Choroid plexus epithelial cell (primary cell): ENCODE measurements at regions not wholly inside any gene's neighbourhood (a gene's known extent, or its start where the extent isn't known, plus 50 kb on each side); places are given as distances from the start of the nearest gene placed in this dataset.

Experiments used
- DNase-seq: peaks from one replicate; pipeline ENCODE4 v3.0.0-alpha.2; 2010; ENCODE audit warnings: low read depth
- H3K4me3 ChIP-seq: 2 replicates; pipeline ENCODE4 v1.5.1; 2011; ENCODE audit warnings: low read depth, mild to moderate bottlenecking, control low read depth, low read length, moderate library complexity
- CTCF ChIP-seq: conservative IDR thresholded peaks from 2 replicates; pipeline ENCODE4 v1.5.1; 2011; ENCODE audit warnings: low read depth, mild to moderate bottlenecking, control low read depth, inconsistent platforms, low read length, moderate library complexity

- TF ChIP-seq CTCF = no peak
- no peak for DNase-seq
Measured at GRCh38 chr20:7308163-7308562, 540.7 kb downstream of the BMP2 start.

GRCh38 chr20:7313047-7313446 is 545.6 kb downstream of the BMP2 start:
- H3K4me3 ChIP-seq = no peak overlapping the region
- no peak for DNase-seq
- TF ChIP-seq CTCF = no peak

More at GRCh38 chr20:7308163-7308562, 540.7 kb downstream of the BMP2 start:
- H3K4me3 ChIP-seq = no peak overlapping the region

- no peak for TF ChIP-seq CTCF
- no peak overlapping the region for H3K4me3 ChIP-seq
- no peak for DNase-seq
Measured at GRCh38 chr20:7323957-7324356, 556.5 kb downstream of the BMP2 start.

GRCh38 chr20:7327810-7328209 is 560.3 kb downstream of the BMP2 start:
- no peak for DNase-seq
- no peak for TF ChIP-seq CTCF
- no peak overlapping the region for H3K4me3 ChIP-seq

- DNase-seq = no peak
- no peak for TF ChIP-seq CTCF
- no peak overlapping the region for H3K4me3 ChIP-seq
Measured at GRCh38 chr20:7330850-7331249, 563.4 kb downstream of the BMP2 start.

GRCh38 chr20:7332169-7332568 is 564.7 kb downstream of the BMP2 start:
- no peak overlapping the region for H3K4me3 ChIP-seq
- no peak for DNase-seq
- TF ChIP-seq CTCF = no peak

- DNase-seq = no peak
- TF ChIP-seq CTCF = no peak
- H3K4me3 ChIP-seq = no peak overlapping the region
Measured at GRCh38 chr20:7333841-7334240, 566.4 kb downstream of the BMP2 start.
